KMS-11 (cell line): ENCODE measurements at regions not wholly inside any gene's neighbourhood (a gene's known extent, or its start where the extent isn't known, plus 50 kb on each side); places are given as distances from the start of the nearest gene placed in this dataset.

Source experiments
- H2AFZ ChIP-seq: fragments of 200-600 bp; sonication (generic); 2 replicates; pipeline ENCODE4 v1.6.1; 2016; ENCODE audit warnings: antibody characterized with exemption, mixed run types, low read depth
- H3K27ac ChIP-seq: fragments of 200-600 bp; sonication (generic); 2 replicates; pipeline ENCODE4 v1.6.1; 2016; ENCODE audit warnings: mild to moderate bottlenecking, mixed run types
- H3K27me3 ChIP-seq: fragments of 200-600 bp; sonication (generic); 2 replicates; pipeline ENCODE4 v1.6.1; 2017; ENCODE audit warnings: mild to moderate bottlenecking, low read depth, mixed run types, moderate library complexity; ENCODE audit not compliant: insufficient read depth
- H3K36me3 ChIP-seq: fragments of 200-600 bp; sonication (generic); 2 replicates; pipeline ENCODE4 v1.6.1; 2017; ENCODE audit warnings: mild to moderate bottlenecking, mixed run types; ENCODE audit not compliant: insufficient read depth
- H3K4me1 ChIP-seq: fragments of 200-600 bp; sonication (generic); 2 replicates; pipeline ENCODE4 v1.6.1; 2016; ENCODE audit warnings: mild to moderate bottlenecking, low read depth, mixed run types; ENCODE audit not compliant: poor library complexity, severe bottlenecking
- H3K4me2 ChIP-seq: fragments of 200-600 bp; sonication (generic); 2 replicates; pipeline ENCODE4 v1.7.0; 2016; ENCODE audit warnings: mild to moderate bottlenecking, mixed run types
- H3K4me3 ChIP-seq: fragments of 200-600 bp; sonication (generic); IDR thresholded peaks from 2 replicates; pipeline ENCODE4 v1.6.1; 2017; ENCODE audit warnings: low read depth, low read length, mixed read lengths; ENCODE audit not compliant: insufficient read depth
- H3K79me2 ChIP-seq: fragments of 200-600 bp; sonication (generic); 2 replicates; pipeline ENCODE4 v1.6.1; 2016; ENCODE audit warnings: low read depth, mixed run types; ENCODE audit not compliant: insufficient read depth
- H3K9ac ChIP-seq: fragments of 200-600 bp; sonication (generic); 2 replicates; pipeline ENCODE4 v1.6.1; 2016; ENCODE audit warnings: mild to moderate bottlenecking, mixed run types
- H4K20me1 ChIP-seq: fragments of 200-600 bp; sonication (generic); 2 replicates; pipeline ENCODE4 v1.6.1; 2016; ENCODE audit warnings: mild to moderate bottlenecking, mixed run types; ENCODE audit not compliant: insufficient read depth
- CTCF ChIP-seq: fragments of 200-600 bp; sonication (generic); conservative IDR thresholded peaks from 2 replicates; pipeline ENCODE4 v1.6.1; 2017; ENCODE audit warnings: low read depth, mild to moderate bottlenecking, antibody characterized with exemption, low read length, moderate library complexity, mixed read lengths

GRCh38 chr5:103648086-103648485, 85.5 kb upstream of the NUDT12 start:
- no peaks in the 10 kb centered on the region for H4K20me1 ChIP-seq
- no peak overlapping the region for H3K9ac ChIP-seq
- H3K4me3 ChIP-seq: no peak overlapping the region
- no peaks in the 10 kb centered on the region for H3K36me3 ChIP-seq
- H3K27ac ChIP-seq: no peak overlapping the region
- H3K4me2 ChIP-seq: no peak overlapping the region
- TF ChIP-seq CTCF: no peak
- H2AFZ ChIP-seq: no peak overlapping the region
- no peaks in the 10 kb centered on the region for H3K79me2 ChIP-seq
- H3K4me1 ChIP-seq: no peaks in the 10 kb centered on the region
- H3K27me3 ChIP-seq: no peaks in the 10 kb centered on the region

GRCh38 chr5:103646698-103647614, 84.4 kb upstream of the NUDT12 start:
- no peaks in the 10 kb centered on the region for H4K20me1 ChIP-seq
- no peaks in the 10 kb centered on the region for H3K79me2 ChIP-seq
- H3K9ac ChIP-seq: no peak overlapping the region
- H3K36me3 ChIP-seq: no peaks in the 10 kb centered on the region
- no peaks in the 10 kb centered on the region for H3K27me3 ChIP-seq
- no peaks in the 10 kb centered on the region for H3K4me1 ChIP-seq
- no peak overlapping the region for H3K4me2 ChIP-seq
- no peak overlapping the region for H3K27ac ChIP-seq
- H3K4me3 ChIP-seq: no peak overlapping the region
- H2AFZ ChIP-seq: no peak overlapping the region
- TF ChIP-seq CTCF: no peak

- H3K27ac ChIP-seq: no peak overlapping the region
- no peaks in the 10 kb centered on the region for H3K4me1 ChIP-seq
- no peaks in the 10 kb centered on the region for H4K20me1 ChIP-seq
- no peak overlapping the region for H3K9ac ChIP-seq
- H3K79me2 ChIP-seq: no peaks in the 10 kb centered on the region
- H3K4me2 ChIP-seq: no peak overlapping the region
- H3K27me3 ChIP-seq: no peaks in the 10 kb centered on the region
- H2AFZ ChIP-seq: no peak overlapping the region
- no peak overlapping the region for H3K4me3 ChIP-seq
- TF ChIP-seq CTCF: no peak
- no peaks in the 10 kb centered on the region for H3K36me3 ChIP-seq
These were observed 83.2 kb upstream of the NUDT12 start for GRCh38 chr5:103645816-103646215.

GRCh38 chr5:103638979-103639378, 76.4 kb upstream of the NUDT12 start:
- H3K27me3 ChIP-seq: no peaks in the 10 kb centered on the region
- H3K36me3 ChIP-seq: no peaks in the 10 kb centered on the region
- no peak overlapping the region for H3K4me2 ChIP-seq
- H3K4me3 ChIP-seq: no peak overlapping the region
- H3K4me1 ChIP-seq: no peaks in the 10 kb centered on the region
- no peak overlapping the region for H3K27ac ChIP-seq
- no peak for TF ChIP-seq CTCF
- no peaks in the 10 kb centered on the region for H3K79me2 ChIP-seq
- H4K20me1 ChIP-seq: no peaks in the 10 kb centered on the region
- H3K9ac ChIP-seq: no peak overlapping the region
- no peak overlapping the region for H2AFZ ChIP-seq
